Keratinocyte (primary cell): ENCODE measurements at regions not wholly inside any gene's neighbourhood (a gene's known extent, or its start where the extent isn't known, plus 50 kb on each side); places are given as distances from the start of the nearest gene placed in this dataset.

Experiments used
- DNase-seq: peaks from one replicate; pipeline ENCODE4 v3.0.0-alpha.2; 2011; ENCODE audit warnings: low read depth, missing footprints, low spot score
- FAIRE-seq: peaks from 2 replicates; lab custom pipeline; 2011; peaks lifted over from hg19 to GRCh38; lab: Jason Lieb, UNC
- H2AFZ ChIP-seq: 2 replicates; pipeline ENCODE4 v1.6.0; 2012; ENCODE audit warnings: low read length, control low read depth, inconsistent platforms; ENCODE audit not compliant: control insufficient read depth
- H3K27ac ChIP-seq: 2 replicates; pipeline ENCODE4 v1.5.1; 2011; ENCODE audit warnings: low read length; ENCODE audit not compliant: control insufficient read depth, insufficient read depth
- H3K27me3 ChIP-seq: 3 replicates; pipeline ENCODE4 v1.6.0; 2011; ENCODE audit warnings: low read length; ENCODE audit not compliant: control insufficient read depth, insufficient read depth; ENCODE audit errors: extremely low read depth
- H3K36me3 ChIP-seq, 2 experiments: 2 replicates in 1 of 2; 3 replicates in 1 of 2; pipeline ENCODE4 v1.5.1; 2011; ENCODE audit warnings: low read length in 2 of 2, mild to moderate bottlenecking in 1 of 2; ENCODE audit not compliant: control insufficient read depth in 2 of 2, insufficient read depth in 2 of 2; ENCODE audit errors: extremely low read depth in 1 of 2
- H3K4me1 ChIP-seq: 3 replicates; pipeline ENCODE4 v1.5.1; 2011; ENCODE audit warnings: low read length; ENCODE audit not compliant: control insufficient read depth, insufficient read depth; ENCODE audit errors: extremely low read depth
- H3K4me2 ChIP-seq: 3 replicates; pipeline ENCODE4 v1.6.0; 2011; ENCODE audit warnings: low read depth, low read length; ENCODE audit not compliant: control insufficient read depth, insufficient read depth; ENCODE audit errors: extremely low read depth
- H3K4me3 ChIP-seq, 3 experiments: fragments of 200-600 bp in 1 of 3; sonication (generic) in 1 of 3; 2 replicates in 2 of 3; 3 replicates in 1 of 3; pipeline ENCODE4 v1.5.1; 2011 to 2016; ENCODE audit warnings: low read length in 3 of 3, mild to moderate bottlenecking in 3 of 3, control low read depth in 2 of 3, inconsistent platforms in 1 of 3, low read depth in 1 of 3, mixed read lengths in 1 of 3, mixed run types in 1 of 3, moderate library complexity in 1 of 3; ENCODE audit not compliant: control insufficient read depth in 2 of 3, insufficient read depth in 2 of 3; ENCODE audit errors: extremely low read depth in 1 of 3
- H3K79me2 ChIP-seq: 2 replicates; pipeline ENCODE4 v1.6.0; 2012; ENCODE audit warnings: low read length; ENCODE audit not compliant: control insufficient read depth, insufficient read depth
- H3K9ac ChIP-seq: 3 replicates; pipeline ENCODE4 v1.6.0; 2011; ENCODE audit warnings: low read length; ENCODE audit not compliant: control insufficient read depth, insufficient read depth; ENCODE audit errors: extremely low read depth
- H3K9me1 ChIP-seq: 3 replicates; pipeline ENCODE4 v1.6.0; 2011; ENCODE audit warnings: low read length; ENCODE audit not compliant: control insufficient read depth, insufficient read depth; ENCODE audit errors: extremely low read depth
- H3K9me3 ChIP-seq: 2 replicates; pipeline ENCODE4 v1.5.1; 2012; ENCODE audit warnings: low read depth, low read length; ENCODE audit not compliant: control insufficient read depth
- H4K20me1 ChIP-seq: 3 replicates; pipeline ENCODE4 v1.6.0; 2011; ENCODE audit warnings: low read length; ENCODE audit not compliant: control insufficient read depth, insufficient read depth; ENCODE audit errors: extremely low read depth
- EZH2 ChIP-seq: IDR thresholded peaks from one replicate; pipeline ENCODE4 v1.6.1; 2012; ENCODE audit warnings: inconsistent platforms, mild to moderate bottlenecking, low read length, moderate library complexity
- dilution Hi-C: fragments of 300-500 bp; cut with MboI; formaldehyde crosslinking; loops from one replicate; pipeline ENCODE4 v1.7.0; 2020; ENCODE audit warnings: low sequenced_read_pairs; ENCODE audit not compliant: extremely low pct_ligation_motif_present
- TF ChIP-seq, protein P1 (sequence below), 3 experiments: IDR thresholded peaks in 1 of 3; conservative IDR thresholded peaks in 1 of 3; optimal IDR thresholded peaks in 1 of 3; 2 replicates in 2 of 3; 3 replicates in 1 of 3; pipeline versions ENCODE3 to v1.5.1; 2011; ENCODE audit warnings: low read length in 3 of 3, mild to moderate bottlenecking in 3 of 3, moderate library complexity in 2 of 3, control low read depth in 1 of 3, inconsistent platforms in 1 of 3; ENCODE audit not compliant: insufficient read depth in 2 of 3; ENCODE audit errors: extremely low read depth in 1 of 3

DNA sequence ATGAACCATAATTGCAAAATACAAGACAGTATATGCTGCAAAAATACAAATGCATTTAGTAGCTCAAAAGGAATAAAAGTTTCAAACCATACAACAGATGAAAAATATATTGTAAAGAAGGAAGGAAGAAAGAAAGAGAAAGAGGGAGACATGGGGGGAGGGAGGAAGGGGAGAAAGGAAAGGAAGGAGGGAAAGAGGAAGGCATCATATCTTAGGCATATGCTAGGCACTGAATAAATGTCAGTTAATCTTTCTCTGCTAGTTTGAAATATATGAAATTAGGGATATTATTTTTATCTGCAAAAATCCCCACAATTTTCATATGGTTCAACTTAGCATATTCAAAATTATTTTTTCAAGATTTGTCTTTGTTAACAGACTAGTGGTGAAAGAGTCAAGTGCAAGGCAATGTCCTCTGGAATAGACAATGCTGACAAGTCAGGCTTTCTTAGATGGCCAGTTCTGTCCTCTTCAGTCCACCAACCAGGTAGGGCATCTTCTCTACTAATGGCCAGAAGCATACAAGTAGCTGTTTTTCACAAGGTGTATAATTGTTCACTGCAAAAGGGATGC lies 506.4 kb downstream of the PRKD1 start:
- no peak overlapping the region for H3K27ac ChIP-seq
- FAIRE-seq (no peak), DNase-seq (no peak)
- no peaks in the 10 kb centered on the region for H4K20me1 ChIP-seq
- H3K9me1 ChIP-seq, result no peaks in the 10 kb centered on the region
- no peaks in the 10 kb centered on the region for H3K27me3 ChIP-seq
- no peak overlapping the region for H3K4me2 ChIP-seq
- no peak overlapping the region for H3K9ac ChIP-seq
- H3K36me3 ChIP-seq, result no peaks in the 10 kb centered on the region
- no peak overlapping the region for H2AFZ ChIP-seq
- dilution Hi-C loops, result no loop called here
- no peaks in the 10 kb centered on the region for H3K9me3 ChIP-seq
- no peak overlapping the region for H3K4me3 ChIP-seq
- no peaks in the 10 kb centered on the region for H3K79me2 ChIP-seq
- TF ChIP-seq EZH2, result no peak
- TF ChIP-seq, protein P1, sequence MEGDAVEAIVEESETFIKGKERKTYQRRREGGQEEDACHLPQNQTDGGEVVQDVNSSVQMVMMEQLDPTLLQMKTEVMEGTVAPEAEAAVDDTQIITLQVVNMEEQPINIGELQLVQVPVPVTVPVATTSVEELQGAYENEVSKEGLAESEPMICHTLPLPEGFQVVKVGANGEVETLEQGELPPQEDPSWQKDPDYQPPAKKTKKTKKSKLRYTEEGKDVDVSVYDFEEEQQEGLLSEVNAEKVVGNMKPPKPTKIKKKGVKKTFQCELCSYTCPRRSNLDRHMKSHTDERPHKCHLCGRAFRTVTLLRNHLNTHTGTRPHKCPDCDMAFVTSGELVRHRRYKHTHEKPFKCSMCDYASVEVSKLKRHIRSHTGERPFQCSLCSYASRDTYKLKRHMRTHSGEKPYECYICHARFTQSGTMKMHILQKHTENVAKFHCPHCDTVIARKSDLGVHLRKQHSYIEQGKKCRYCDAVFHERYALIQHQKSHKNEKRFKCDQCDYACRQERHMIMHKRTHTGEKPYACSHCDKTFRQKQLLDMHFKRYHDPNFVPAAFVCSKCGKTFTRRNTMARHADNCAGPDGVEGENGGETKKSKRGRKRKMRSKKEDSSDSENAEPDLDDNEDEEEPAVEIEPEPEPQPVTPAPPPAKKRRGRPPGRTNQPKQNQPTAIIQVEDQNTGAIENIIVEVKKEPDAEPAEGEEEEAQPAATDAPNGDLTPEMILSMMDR (optimal IDR thresholded peaks at IDR 0.05 in 1 of 3, IDR thresholded peaks at IDR 0.05 in 1 of 3, conservative IDR thresholded peaks at IDR 0.05 in 1 of 3; ENCODE audit: extremely low read depth in 1 of 3, insufficient read depth in 2 of 3, low read length in 3 of 3), result no peak
- no peaks in the 10 kb centered on the region for H3K4me1 ChIP-seq

DNA sequence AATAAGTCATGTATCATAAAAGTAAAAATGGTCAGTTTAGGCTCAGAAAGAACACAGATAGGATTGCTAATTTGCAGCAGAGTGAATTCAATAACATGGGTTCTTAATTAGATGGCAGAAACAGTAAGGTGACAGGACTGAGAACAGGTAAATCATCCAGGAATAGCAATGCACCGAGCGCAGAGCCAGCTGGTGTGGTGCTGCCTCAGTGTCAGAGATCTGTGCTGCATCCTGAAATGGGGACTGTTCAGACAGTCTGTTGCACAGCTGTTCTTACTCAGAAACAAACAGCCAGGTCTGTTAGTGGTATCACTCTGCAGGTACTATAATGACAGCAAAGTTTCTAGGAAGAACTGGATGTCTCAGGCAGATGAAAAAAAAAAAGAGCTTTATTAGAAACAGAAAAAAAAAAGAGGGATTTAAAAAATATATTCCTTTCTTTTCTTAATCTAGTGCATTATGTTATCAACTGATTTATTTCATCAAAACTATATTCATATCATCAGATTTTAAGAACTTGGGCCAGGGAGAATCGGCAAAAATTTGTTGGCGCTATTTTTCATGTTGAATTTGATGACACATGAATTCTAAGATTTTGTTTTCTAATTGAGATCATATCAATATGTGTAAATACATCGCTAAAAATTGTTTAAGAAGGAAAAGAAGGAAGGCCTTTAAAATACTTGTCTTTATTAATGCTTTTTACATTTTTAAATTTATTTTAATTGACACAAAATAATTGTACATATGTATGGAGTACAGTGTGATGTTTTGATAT lies 501.8 kb downstream of the PRKD1 start:
- no peak for FAIRE-seq
- Histone ChIP-seq H3K4me3 (no peak overlapping the region), H3K4me2 (no peak overlapping the region), H3K79me2 (no peaks in the 10 kb centered on the region), H3K9me1 (no peaks in the 10 kb centered on the region), H3K4me1 (no peaks in the 10 kb centered on the region), H3K27ac (no peak overlapping the region), H3K9ac (no peak overlapping the region), H3K36me3 (no peaks in the 10 kb centered on the region), H2AFZ (no peak overlapping the region), H4K20me1 (no peaks in the 10 kb centered on the region), H3K27me3 (no peaks in the 10 kb centered on the region), H3K9me3 (no peaks in the 10 kb centered on the region)
- no peak for DNase-seq
- dilution Hi-C loops, result no loop called here
- TF ChIP-seq, protein P1 (optimal IDR thresholded peaks at IDR 0.05 in 1 of 3, IDR thresholded peaks at IDR 0.05 in 1 of 3, conservative IDR thresholded peaks at IDR 0.05 in 1 of 3; ENCODE audit: extremely low read depth in 1 of 3, insufficient read depth in 2 of 3, low read length in 3 of 3), result no peak
- no peak for TF ChIP-seq EZH2
